GM12878 (cell line): ENCODE measurements at regions not wholly inside any gene's neighbourhood (a gene's known extent, or its start where the extent isn't known, plus 50 kb on each side); places are given as distances from the start of the nearest gene placed in this dataset.
A peak's percentile ranks its signal among the peaks of the same experiment; 100 is the strongest.

Experiments
- ATF3 ChIP-seq: IDR thresholded peaks from 2 replicates; pipeline ENCODE4 v1.6.1; 2011; ENCODE audit warnings: low read depth, mild to moderate bottlenecking, low read length, moderate library complexity, borderline replicate concordance; ENCODE audit errors: extremely low read depth
- CHD1 ChIP-seq: IDR thresholded peaks from 2 replicates; pipeline ENCODE4 v1.6.1; 2012; ENCODE audit warnings: low read depth, low read length, improper control_type of control experiment
- CTCF ChIP-seq, 3 experiments: IDR thresholded peaks in 2 of 3; conservative IDR thresholded peaks in 1 of 3; 2 replicates each; pipeline ENCODE4 v1.5.1; 2011; ENCODE audit warnings: low read depth in 3 of 3, low read length in 3 of 3, mild to moderate bottlenecking in 3 of 3, control low read depth in 2 of 3, moderate library complexity in 2 of 3, inconsistent platforms in 1 of 3, mixed read lengths in 1 of 3; ENCODE audit not compliant: control insufficient read depth in 2 of 3, insufficient read depth in 1 of 3; ENCODE audit errors: extremely low read depth in 1 of 3
- EP300 ChIP-seq, 2 experiments: fragments of 150-350 bp in 1 of 2; IDR thresholded peaks; 2 replicates each; pipeline ENCODE4 v1.6.1; 2011 to 2012; ENCODE audit warnings: low read depth in 2 of 2, low read length in 2 of 2, borderline replicate concordance in 1 of 2, improper control_type of control experiment in 1 of 2, inconsistent platforms in 1 of 2; ENCODE audit not compliant: control insufficient read depth in 1 of 2
- GABPA ChIP-seq: IDR thresholded peaks from 2 replicates; pipeline ENCODE4 v1.6.1; 2014; ENCODE audit warnings: antibody characterized with exemption, low read depth, mild to moderate bottlenecking, inconsistent platforms
- MYC ChIP-seq: IDR thresholded peaks from 2 replicates; pipeline ENCODE4 v1.6.1; 2011; ENCODE audit warnings: mild to moderate bottlenecking, low read length, moderate library complexity, inconsistent platforms; ENCODE audit not compliant: insufficient read depth, insufficient replicate concordance, insufficient read length, severe bottlenecking
- POLR2A ChIP-seq: IDR thresholded peaks from 2 replicates; pipeline ENCODE4 v1.6.1; 2011; ENCODE audit warnings: low read depth, mild to moderate bottlenecking, low read length
- POLR2AphosphoS5 ChIP-seq: IDR thresholded peaks from 2 replicates; pipeline ENCODE4 v1.6.1; 2011; ENCODE audit warnings: mild to moderate bottlenecking, low read length, inconsistent platforms
- RAD21 ChIP-seq: IDR thresholded peaks from 2 replicates; pipeline ENCODE4 v1.6.1; 2011; ENCODE audit warnings: mild to moderate bottlenecking, low read depth, low read length, moderate library complexity; ENCODE audit not compliant: insufficient read depth
- REST ChIP-seq: IDR thresholded peaks from 2 replicates; pipeline ENCODE4 v1.6.1; 2012; ENCODE audit warnings: mild to moderate bottlenecking, low read depth, low read length
- SKIL ChIP-seq: fragments of 450-650 bp; IDR thresholded peaks from 2 replicates; pipeline ENCODE4 v1.6.1; 2017; ENCODE audit warnings: mild to moderate bottlenecking, low read depth, inconsistent platforms; ENCODE audit not compliant: poor library complexity, severe bottlenecking
- SREBF2 ChIP-seq: IDR thresholded peaks from 2 replicates; pipeline ENCODE4 v1.6.1; 2012; ENCODE audit warnings: mild to moderate bottlenecking, low read length

GRCh38 chr10:84026821-84027257 is 112.5 kb upstream of the GHITM start:
- TF ChIP-seq EP300 (IDR thresholded peaks at IDR 0.05; ENCODE audit: borderline replicate concordance in 1 of 2, control insufficient read depth in 1 of 2, low read depth in 2 of 2, low read length in 2 of 2) (no peak), MYC (no peak), RAD21 (peak; percentile 77), SREBF2 (no peak), SKIL (no peak), POLR2AphosphoS5 (no peak), CTCF (IDR thresholded peaks at IDR 0.05 in 2 of 3, conservative IDR thresholded peaks at IDR 0.05 in 1 of 3; ENCODE audit: control insufficient read depth in 2 of 3, extremely low read depth in 1 of 3, insufficient read depth in 1 of 3, low read depth in 3 of 3, low read length in 3 of 3) (peak; percentile 62 to 88 (median 80)), REST (no peak), ATF3 (no peak), CHD1 (no peak), POLR2A (no peak), GABPA (no peak)
